Parathyroid adenoma (tissue), 2 donors: ENCODE measurements at regions not wholly inside any gene's neighbourhood (a gene's known extent, or its start where the extent isn't known, plus 50 kb on each side); places are given as distances from the start of the nearest gene placed in this dataset.

ENCODE experiments used
- H2AFZ ChIP-seq: fragments of 300-600 bp; sonication (generic); one replicate; pipeline ENCODE4 v1.7.0; 2017; ENCODE audit warnings: antibody characterized with exemption, mild to moderate bottlenecking
- H3K27ac ChIP-seq: fragments of 300-600 bp; sonication (generic); one replicate; pipeline ENCODE4 v1.7.0; 2017
- H3K27me3 ChIP-seq: fragments of 300-600 bp; sonication (generic); one replicate; pipeline ENCODE4 v1.7.0; 2017; ENCODE audit warnings: low read length; ENCODE audit not compliant: control insufficient read depth, insufficient read depth
- H3K36me3 ChIP-seq: fragments of 300-600 bp; sonication (generic); one replicate; pipeline ENCODE4 v1.7.0; 2017; ENCODE audit warnings: low read length; ENCODE audit not compliant: control insufficient read depth, insufficient read depth
- H3K4me1 ChIP-seq: fragments of 300-600 bp; sonication (generic); one replicate; pipeline ENCODE4 v1.7.0; 2017; ENCODE audit warnings: control low read depth
- H3K4me2 ChIP-seq: fragments of 300-600 bp; sonication (generic); one replicate; pipeline ENCODE4 v1.7.0; 2017; ENCODE audit warnings: low read length
- H3K4me3 ChIP-seq: fragments of 300-600 bp; sonication (generic); one replicate; pipeline ENCODE4 v1.7.0; 2017; ENCODE audit warnings: low read depth, low read length
- H3K79me2 ChIP-seq: fragments of 300-600 bp; sonication (generic); one replicate; pipeline ENCODE4 v1.7.0; 2017; ENCODE audit warnings: control low read depth
- H3K9ac ChIP-seq: fragments of 300-600 bp; sonication (generic); one replicate; pipeline ENCODE4 v1.7.0; 2017; ENCODE audit warnings: mild to moderate bottlenecking
- H3K9me3 ChIP-seq: fragments of 300-600 bp; sonication (generic); one replicate; pipeline ENCODE4 v1.7.0; 2017; ENCODE audit warnings: low read length; ENCODE audit not compliant: control insufficient read depth
- CTCF ChIP-seq: fragments of 300-600 bp; sonication (generic); IDR thresholded peaks from one replicate; pipeline ENCODE4 v1.7.0; 2017; ENCODE audit warnings: antibody characterized with exemption, mild to moderate bottlenecking
- donor health status: primary hyperparathyroidism.

DNA sequence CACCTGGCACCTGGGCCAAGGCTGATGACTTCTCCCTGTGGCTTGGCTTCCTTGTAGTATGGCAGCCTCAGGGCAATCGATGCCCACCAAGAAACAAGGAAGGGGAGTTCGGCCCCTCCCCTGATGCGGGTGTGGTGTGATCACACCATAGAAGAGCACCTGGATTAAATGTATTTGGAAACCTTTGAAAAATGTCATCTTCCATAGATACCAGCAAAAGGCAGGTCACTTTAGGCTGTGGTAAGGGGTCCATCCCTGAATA, 198.2 kb downstream of the CYP26B1 start:
- no peak for TF ChIP-seq CTCF
- no peak overlapping the region for H3K27ac ChIP-seq
- no peaks in the 10 kb centered on the region for H3K9me3 ChIP-seq
- peaks cover 9% of the 10 kb centered on the region for H3K4me1 ChIP-seq
- no peaks in the 10 kb centered on the region for H3K27me3 ChIP-seq
- H3K79me2 ChIP-seq: no peaks in the 10 kb centered on the region
- no peaks in the 10 kb centered on the region for H3K36me3 ChIP-seq
- H3K9ac ChIP-seq: no peak overlapping the region
- H3K4me3 ChIP-seq: no peak overlapping the region
- no peak overlapping the region for H2AFZ ChIP-seq
- H3K4me2 ChIP-seq: no peak overlapping the region

GRCh38 chr2:71948781-71949536, 198.7 kb downstream of the CYP26B1 start:
- no peaks in the 10 kb centered on the region for H3K79me2 ChIP-seq
- H3K9me3 ChIP-seq: no peaks in the 10 kb centered on the region
- no peak for TF ChIP-seq CTCF
- H2AFZ ChIP-seq: no peak overlapping the region
- H3K36me3 ChIP-seq: no peaks in the 10 kb centered on the region
- H3K27ac ChIP-seq: no peak overlapping the region
- no peak overlapping the region for H3K4me2 ChIP-seq
- peaks cover 9% of the 10 kb centered on the region for H3K4me1 ChIP-seq
- H3K9ac ChIP-seq: no peak overlapping the region
- no peaks in the 10 kb centered on the region for H3K27me3 ChIP-seq
- no peak overlapping the region for H3K4me3 ChIP-seq

DNA sequence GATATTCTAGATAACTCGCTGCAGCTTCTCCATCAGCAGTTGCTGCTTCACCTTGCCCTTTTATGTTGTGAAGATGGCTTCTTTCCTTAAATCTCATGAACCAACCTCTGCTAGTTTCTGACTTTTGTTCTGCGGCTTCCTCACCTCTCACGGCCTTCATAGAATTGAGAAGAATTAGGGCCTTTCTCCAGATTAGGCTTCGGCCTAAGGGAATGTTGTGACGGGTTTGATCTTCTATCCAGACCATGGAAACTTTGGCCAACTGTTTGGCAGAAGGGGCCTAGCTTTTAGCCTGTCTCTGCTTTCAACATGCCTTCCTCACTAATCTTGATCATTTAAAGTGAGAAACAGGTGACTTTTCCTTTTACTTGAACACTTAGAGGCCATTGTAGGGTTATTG, 199.9 kb downstream of the CYP26B1 start:
- H3K36me3 ChIP-seq: no peaks in the 10 kb centered on the region
- H3K4me1 ChIP-seq: peaks cover 4% of the 10 kb centered on the region
- no peak overlapping the region for H3K4me3 ChIP-seq

GRCh38 chr2:71945603-71945959, 202.1 kb downstream of the CYP26B1 start:
- Histone ChIP-seq H3K27ac (no peak overlapping the region), H3K4me2 (no peak overlapping the region), H3K79me2 (no peaks in the 10 kb centered on the region), H3K4me3 (no peak overlapping the region), H3K27me3 (no peaks in the 10 kb centered on the region), H3K9me3 (no peaks in the 10 kb centered on the region), H3K4me1 (no peaks in the 10 kb centered on the region), H2AFZ (no peak overlapping the region), H3K36me3 (no peaks in the 10 kb centered on the region), H3K9ac (no peak overlapping the region)
- no peak for TF ChIP-seq CTCF

More for the DNA sequence above, 199.9 kb downstream of the CYP26B1 start:
- H3K79me2 ChIP-seq: no peaks in the 10 kb centered on the region
- no peak overlapping the region for H3K27ac ChIP-seq
- H2AFZ ChIP-seq: no peak overlapping the region
- H3K9ac ChIP-seq: no peak overlapping the region
- H3K4me2 ChIP-seq: no peak overlapping the region
- H3K9me3 ChIP-seq: no peaks in the 10 kb centered on the region
- no peak for TF ChIP-seq CTCF
- H3K27me3 ChIP-seq: no peaks in the 10 kb centered on the region
